Hypothalamus (tissue), 51 donors: ENCODE measurements at regions not wholly inside any gene's neighbourhood (a gene's known extent, or its start where the extent isn't known, plus 50 kb on each side); places are given as distances from the start of the nearest gene placed in this dataset.

Experiments used
- DNase-seq, 51 donors: peaks; one replicate each; lab custom pipeline; 2025; lab: John Stamatoyannopoulos, UW

- no peak for DNase-seq
Measured at GRCh38 chr1:14470802-14471201, 127.7 kb upstream of the KAZN start.

- DNase-seq, result no peak
Measured at GRCh38 chr1:14474856-14475255, 123.6 kb upstream of the KAZN start.

GRCh38 chr1:14476170-14476955 is 122.1 kb upstream of the KAZN start:
- DNase-seq, result no peak

GRCh38 chr1:14478120-14478519 is 120.4 kb upstream of the KAZN start:
- no peak for DNase-seq

- DNase-seq, result no peak
Measured at GRCh38 chr1:14479865-14480264, 118.6 kb upstream of the KAZN start.

- DNase-seq, result no peak
Measured at GRCh38 chr1:14482784-14483450, 115.6 kb upstream of the KAZN start.

- no peak for DNase-seq
Measured at GRCh38 chr1:14485285-14485684, 113.2 kb upstream of the KAZN start.

- DNase-seq, result no peak
Measured at GRCh38 chr1:14486401-14487201, 111.9 kb upstream of the KAZN start.

- no peak for DNase-seq
Measured at GRCh38 chr1:14487671-14488070, 110.8 kb upstream of the KAZN start.

- no peak for DNase-seq
Measured at GRCh38 chr1:14494911-14495310, 103.6 kb upstream of the KAZN start.

GRCh38 chr1:14495381-14495780 is 103.1 kb upstream of the KAZN start:
- DNase-seq, result no peak

- peak in 1 of 51 donors; percentile 47 for DNase-seq
Measured at GRCh38 chr1:14495996-14496395, 102.5 kb upstream of the KAZN start.

GRCh38 chr1:14498839-14499238 is 99.6 kb upstream of the KAZN start:
- no peak for DNase-seq

- DNase-seq, result no peak
Measured at GRCh38 chr1:14499312-14500040, 99.0 kb upstream of the KAZN start.

GRCh38 chr1:14500041-14500440 is 98.4 kb upstream of the KAZN start:
- DNase-seq, result no peak

- no peak for DNase-seq
Measured at GRCh38 chr1:14500912-14501311, 97.6 kb upstream of the KAZN start.

- no peak for DNase-seq
Measured at GRCh38 chr1:14504517-14504916, 94.0 kb upstream of the KAZN start.

GRCh38 chr1:14506471-14507255 is 91.8 kb upstream of the KAZN start:
- no peak for DNase-seq

- DNase-seq, result no peak
Measured at GRCh38 chr1:14507262-14507661, 91.2 kb upstream of the KAZN start.

- DNase-seq, result peak in 2 of 51 donors; percentile 6 to 10
Measured at GRCh38 chr1:14508613-14509012, 89.9 kb upstream of the KAZN start.
